ENCODE measurements at regions not wholly inside any gene's neighbourhood (a gene's known extent, or its start where the extent isn't known, plus 50 kb on each side); places are given as distances from the start of the nearest gene placed in this dataset.
"Not testable (repeated sequence)": the region's sequence is repeated elsewhere in the genome, so short reads cannot be mapped to it uniquely, and the experiment has no call there.

DNA sequence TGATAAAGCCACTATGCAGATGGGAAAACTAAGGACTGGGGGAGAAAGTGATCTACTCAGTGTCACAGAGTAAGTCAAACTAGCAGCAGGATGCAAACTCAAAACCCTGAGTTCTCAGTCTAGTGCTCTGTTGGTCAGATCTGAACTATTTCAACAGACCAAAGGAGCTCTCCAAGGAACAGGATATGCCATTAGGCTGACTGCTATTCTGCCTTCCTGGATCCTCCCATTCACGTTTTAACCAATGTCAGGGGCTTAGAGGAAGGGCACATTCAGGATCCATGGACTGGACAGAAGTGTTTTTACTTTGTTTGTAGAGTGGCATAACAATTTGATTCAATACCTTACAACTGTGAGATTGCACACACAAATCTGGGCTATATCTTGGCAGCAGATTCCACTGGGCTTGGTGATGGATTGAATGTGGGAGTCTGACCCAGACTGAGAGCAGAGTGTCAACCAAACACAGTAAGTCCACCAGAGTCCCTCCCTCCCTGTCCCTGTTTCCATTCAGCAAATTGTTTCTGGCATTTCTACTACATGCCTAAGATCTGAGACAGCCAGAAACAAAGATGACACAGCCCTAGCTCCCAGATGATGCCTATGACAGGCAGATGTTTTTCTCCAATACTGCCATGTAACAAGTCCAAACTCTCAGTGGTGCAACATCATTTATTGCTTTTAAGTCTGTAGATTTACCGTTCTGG lies 337.8 kb upstream of the CDH5 start:
- no peak for DNase-seq (ENCODE audit: low read depth)

DNA sequence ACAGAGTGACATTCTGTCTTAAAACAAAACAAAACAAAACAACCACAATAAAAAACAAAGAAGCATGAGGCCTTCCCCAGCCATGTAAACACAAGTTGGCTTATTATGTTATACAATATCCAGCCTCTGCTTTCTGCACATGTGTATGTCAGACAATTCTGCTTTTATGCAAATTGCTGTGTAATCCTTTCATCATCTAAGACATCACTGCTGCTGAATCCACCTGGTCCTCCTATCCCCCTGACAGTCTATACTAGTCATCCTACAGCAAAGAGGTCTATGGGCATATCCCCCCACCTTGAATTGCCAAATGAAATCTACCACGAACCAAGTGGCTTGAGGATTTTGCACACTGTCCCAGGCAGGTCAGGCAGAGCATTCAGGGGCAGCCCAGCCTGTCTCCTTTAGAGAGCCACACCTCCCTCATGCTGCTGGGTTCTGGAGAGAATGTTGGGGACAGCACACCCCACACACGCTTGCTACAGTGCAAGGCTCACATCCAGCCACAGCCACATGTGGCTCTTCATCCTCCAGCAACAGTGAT lies 339.6 kb upstream of the CDH5 start:
- DNase-seq (ENCODE audit: low read depth), result no peak

- DNase-seq (ENCODE audit: low read depth), result peak; percentile 13
Measured at GRCh38 chr16:66026211-66026610, 340.3 kb upstream of the CDH5 start.

DNA sequence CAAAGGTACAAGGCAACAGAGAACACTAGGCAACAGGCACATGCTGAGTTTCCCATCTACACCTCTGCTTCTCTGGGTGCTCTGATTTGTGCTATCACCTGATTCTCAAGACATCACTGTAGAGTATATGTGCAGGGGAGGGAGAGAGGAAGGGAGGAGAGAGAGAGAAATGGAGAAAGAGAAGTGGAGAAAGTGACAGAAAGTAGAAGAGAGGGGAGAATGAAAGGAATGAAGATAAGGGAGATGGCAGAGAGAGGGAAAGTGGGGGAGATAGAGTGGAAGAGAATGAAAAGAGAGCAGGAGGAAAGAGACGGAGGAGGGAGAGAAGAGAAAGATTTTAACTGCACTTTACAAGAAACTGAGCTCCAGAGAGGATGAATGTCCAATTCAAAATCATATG lies 340.7 kb upstream of the CDH5 start:
- no peak for DNase-seq (ENCODE audit: low read depth)

GRCh38 chr16:66024567-66024966 lies 341.9 kb upstream of the CDH5 start:
- not testable (repeated sequence) for DNase-seq (ENCODE audit: low read depth)

DNA sequence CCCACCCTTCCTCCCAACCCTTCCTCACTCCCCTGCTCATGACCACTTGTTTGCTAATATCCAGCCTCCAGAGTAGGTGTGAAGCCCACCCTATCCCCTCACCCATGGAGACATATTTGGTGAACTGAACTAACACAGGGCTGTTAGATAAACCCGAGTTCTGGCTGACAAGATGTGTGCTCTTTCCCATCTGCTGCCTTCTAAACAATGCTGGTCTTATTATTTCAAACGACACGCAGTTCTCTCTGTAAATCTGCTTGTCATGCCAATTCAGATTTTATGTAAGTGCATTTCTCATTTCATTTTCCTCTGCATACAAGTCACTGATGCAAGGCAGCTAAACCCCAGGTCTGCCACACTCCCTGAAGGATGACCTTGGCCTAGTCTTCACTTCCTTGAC lies 343.0 kb upstream of the CDH5 start:
- DNase-seq (ENCODE audit: low read depth), result no peak

- DNase-seq (ENCODE audit: low read depth), result no peak
Measured at GRCh38 chr16:66020642-66021041, 345.8 kb upstream of the CDH5 start.

- DNase-seq (ENCODE audit: low read depth), result no peak
Measured at GRCh38 chr16:66020046-66020445, 346.4 kb upstream of the CDH5 start.

GRCh38 chr16:66019502-66019901 lies 347.0 kb upstream of the CDH5 start:
- not testable (repeated sequence) for DNase-seq (ENCODE audit: low read depth)

DNA sequence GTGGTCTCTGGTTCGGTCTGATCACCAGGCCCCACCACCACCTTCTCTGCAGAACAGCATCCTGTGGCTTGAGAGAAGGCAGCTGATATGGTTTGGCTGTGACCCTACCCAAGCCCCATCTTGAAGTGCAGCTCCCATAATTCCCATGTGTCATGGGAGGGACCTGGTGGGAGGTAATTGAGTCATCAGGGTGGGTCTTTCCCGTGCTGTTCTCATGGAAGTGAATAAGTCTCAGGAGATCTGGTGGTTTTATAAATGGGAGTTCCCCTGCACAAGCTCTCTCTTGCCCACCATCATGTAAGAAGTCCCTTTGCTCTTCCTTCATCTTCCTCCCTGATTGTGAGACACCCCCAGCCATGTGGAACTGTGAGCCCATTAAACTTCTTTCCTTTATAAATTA lies 352.3 kb upstream of the CDH5 start:
- no peak for DNase-seq (ENCODE audit: low read depth)

DNA sequence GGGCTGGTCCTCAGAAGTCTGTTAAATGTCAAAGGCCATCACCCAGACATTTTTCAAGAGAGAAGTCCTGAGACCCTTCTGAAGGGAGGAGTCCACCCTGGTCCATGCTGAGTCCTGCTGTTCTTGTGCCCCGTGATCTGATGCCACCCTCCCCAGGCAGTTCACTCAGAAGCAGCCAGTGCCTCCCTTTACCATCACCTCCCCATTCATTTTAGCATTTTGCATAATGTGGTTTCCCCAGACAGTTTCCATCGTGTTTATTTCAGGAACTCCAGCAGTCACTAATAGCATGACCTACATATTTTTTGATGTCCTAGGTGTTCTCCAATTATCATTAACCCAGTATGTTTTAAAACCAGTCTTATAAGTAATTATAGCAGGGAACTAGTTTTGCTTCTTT lies 353.0 kb upstream of the CDH5 start:
- no peak for DNase-seq (ENCODE audit: low read depth)

GRCh38 chr16:66008136-66008535 lies 358.4 kb upstream of the CDH5 start:
- DNase-seq (ENCODE audit: low read depth), result no peak

GRCh38 chr16:66007717-66008116 lies 358.8 kb upstream of the CDH5 start:
- DNase-seq (ENCODE audit: low read depth), result peak; percentile 73

DNA sequence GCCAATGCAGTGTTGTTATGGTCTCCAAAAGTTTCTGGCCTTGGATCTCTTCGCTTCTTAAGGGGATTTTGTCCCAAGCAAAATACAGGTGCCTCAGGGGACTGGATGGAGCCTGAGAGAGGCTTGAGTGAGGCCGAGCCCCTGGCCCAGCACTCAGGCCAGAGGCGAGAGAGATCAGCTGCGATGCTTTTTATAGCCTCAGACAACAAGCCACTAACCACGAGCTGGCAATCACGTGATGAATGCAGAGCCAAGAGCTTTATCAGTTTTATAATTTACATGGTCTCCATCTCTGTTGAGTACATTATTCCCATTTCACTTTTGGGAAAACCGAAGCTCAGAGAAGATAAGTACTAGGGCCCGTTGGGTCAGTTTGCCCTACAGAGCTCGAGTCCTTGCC lies 360.0 kb upstream of the CDH5 start:
- peak; percentile 73 for DNase-seq (ENCODE audit: low read depth)

DNA sequence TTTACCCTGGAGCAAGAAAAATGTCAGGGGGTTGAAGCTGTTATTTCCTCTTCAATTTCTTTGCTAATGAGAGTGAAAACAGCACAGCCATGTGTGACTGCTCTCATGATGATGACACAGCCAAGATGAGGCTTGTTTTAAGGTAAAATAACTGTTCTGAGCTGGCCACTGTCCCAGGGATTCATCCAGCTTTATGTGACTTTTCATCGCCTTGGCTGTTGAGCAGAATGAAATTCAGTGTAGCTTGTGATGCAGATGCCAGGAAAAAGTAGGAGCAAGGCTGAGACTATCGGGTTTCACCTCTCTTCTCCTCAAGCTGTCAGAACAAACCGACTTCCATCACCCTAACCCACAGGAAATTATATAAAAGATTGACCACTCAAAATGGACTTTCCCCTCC lies 361.8 kb upstream of the CDH5 start:
- no peak for DNase-seq (ENCODE audit: low read depth)

DNA sequence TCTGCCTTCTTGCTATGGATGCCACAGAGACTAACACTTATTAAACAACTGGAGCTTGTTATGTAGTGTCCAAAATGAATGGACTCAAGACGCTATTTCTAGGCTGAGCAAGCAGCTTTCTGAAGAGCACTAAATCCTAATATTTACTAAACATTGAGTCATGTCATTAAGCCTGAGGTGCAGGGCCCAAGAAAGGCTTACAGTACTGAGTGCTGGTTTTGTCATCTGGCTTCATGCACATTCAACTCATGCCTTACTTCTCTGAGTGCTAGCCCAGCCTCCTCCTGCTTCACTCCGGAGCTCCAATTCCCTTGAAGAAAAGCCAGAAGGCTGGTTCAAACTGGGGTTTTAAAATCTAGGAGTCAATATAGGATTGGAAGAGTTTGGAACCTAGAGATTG lies 363.3 kb upstream of the CDH5 start:
- DNase-seq (ENCODE audit: low read depth), result no peak

GRCh38 chr16:66002601-66003000 lies 363.9 kb upstream of the CDH5 start:
- DNase-seq (ENCODE audit: low read depth), result no peak

- DNase-seq (ENCODE audit: low read depth), result no peak
Measured at GRCh38 chr16:66001432-66001831, 365.1 kb upstream of the CDH5 start.

- DNase-seq (ENCODE audit: low read depth), result no peak
Measured at GRCh38 chr16:65998443-65998842, 368.0 kb upstream of the CDH5 start.

DNA sequence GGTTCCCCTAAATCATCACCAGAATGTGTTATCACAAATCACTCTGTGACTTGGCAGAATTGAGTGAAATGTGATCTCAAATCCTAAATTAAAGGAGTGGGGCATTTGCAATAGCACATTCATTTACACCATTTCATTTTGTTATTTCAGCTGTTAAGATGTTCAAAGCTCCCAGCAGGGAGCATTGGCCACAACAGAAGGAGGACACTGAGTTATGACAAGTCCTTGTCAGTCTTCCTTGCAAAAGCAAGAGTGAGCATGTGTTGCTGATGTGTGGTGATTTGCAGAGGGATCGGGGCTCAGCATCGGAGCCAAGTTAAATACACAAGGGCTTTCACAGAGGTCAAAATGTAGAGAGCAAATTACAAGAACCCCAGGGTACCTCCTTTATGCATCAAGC lies 372.2 kb upstream of the CDH5 start:
- peak; percentile 60 for DNase-seq (ENCODE audit: low read depth)

DNA sequence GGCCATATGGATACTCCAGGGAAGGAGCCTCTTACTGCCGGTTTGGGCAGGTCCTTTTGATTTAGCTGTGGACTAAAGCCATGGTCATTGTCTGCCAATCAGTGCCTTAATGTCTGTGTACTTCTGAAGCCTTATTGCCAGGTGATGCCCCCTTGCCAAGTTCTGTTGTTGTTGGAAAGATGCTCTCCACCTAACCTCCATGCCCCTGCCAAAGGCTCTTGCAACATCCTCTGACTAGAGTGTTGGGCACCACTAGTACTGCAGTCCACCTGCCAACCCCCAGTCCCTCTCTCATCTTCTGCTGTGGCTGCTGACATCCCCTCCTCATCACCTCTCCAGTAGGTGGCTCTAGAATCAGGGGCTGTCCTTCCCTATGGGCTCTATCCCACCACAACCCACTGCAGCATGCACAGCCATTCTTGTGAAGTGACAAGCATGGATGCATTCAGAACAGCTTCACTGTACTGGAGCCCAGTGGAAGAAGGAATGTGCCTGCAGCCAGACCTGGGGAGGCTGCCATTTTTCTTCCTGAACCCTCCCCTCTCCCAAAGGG lies 375.3 kb upstream of the CDH5 start:
- no peak for DNase-seq (ENCODE audit: low read depth)

DNA sequence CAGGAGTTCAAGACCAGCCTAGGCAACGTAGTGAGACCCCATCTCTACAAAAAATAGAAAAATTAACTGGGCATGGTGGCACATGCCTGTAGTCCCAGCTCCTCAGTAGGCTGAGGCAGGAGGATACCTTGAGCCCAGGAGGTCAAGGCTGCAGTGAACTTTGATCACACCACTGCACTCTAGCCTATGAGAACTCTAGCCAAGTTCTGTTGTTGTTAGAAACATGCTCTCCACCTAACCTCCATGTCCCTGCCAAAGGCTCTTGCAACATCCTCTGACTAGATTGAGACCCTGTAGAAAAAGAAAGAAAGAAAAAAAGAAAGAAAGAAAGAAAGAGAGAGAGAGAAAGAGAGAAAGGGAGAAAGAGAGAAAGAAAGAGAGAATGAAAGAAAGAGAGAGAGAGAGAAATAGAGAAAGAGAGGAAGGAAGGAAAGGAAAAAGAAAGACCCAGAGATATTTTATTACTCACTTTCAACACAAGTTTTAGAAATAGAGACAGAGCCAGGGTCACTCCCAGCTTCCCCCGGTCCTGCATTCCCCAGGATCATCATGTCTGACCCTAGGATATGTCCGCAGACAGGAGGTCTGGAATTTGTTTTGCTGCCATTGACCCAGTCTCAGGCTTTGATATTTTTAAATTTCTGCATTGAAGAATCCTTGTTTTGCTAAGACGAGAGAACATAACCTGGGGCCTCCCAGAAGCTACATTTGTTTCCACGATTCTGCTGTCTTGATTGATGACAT lies 376.5 kb upstream of the CDH5 start:
- no peak for DNase-seq (ENCODE audit: low read depth)

Measured in myocyte (in vitro differentiated cells).